ENCODE measurements at regions not wholly inside any gene's neighbourhood (a gene's known extent, or its start where the extent isn't known, plus 50 kb on each side); places are given as distances from the start of the nearest gene placed in this dataset.
"Not testable (repeated sequence)": the region's sequence is repeated elsewhere in the genome, so short reads cannot be mapped to it uniquely, and the experiment has no call there.

DNA sequence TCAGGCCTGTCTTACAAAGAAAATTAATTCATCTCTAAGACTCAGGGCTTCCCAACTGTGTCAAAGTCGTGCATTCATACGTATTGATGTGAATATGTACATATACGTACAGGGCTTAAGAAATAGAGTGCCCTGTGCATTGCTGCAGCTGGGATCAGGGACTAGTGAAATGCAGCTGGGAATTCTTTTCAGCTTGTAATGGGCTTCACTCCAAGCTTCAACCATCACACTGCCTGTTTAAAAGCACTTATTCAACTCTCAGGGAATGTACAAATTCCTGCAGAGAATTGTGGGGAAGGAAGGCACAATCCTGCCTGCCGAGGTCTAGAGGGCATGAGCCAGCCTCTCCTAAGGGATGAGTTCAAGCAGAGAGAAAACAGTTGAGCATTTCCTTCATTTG is 59.6 kb upstream of the MAN2A1 start:
- no peak for TF ChIP-seq CTCF (IDR thresholded peaks at IDR 0.05)
- no peaks in the 10 kb centered on the region for H3K27me3 Mint-ChIP-seq (ENCODE audit: low read depth, poor library complexity)
- H3K9me3 Mint-ChIP-seq = peaks cover 28% of the 10 kb centered on the region
- no peak overlapping the region for H3K4me3 Mint-ChIP-seq
- peak overlapping the region; percentile 14 for H3K27ac Mint-ChIP-seq
- H3K4me1 Mint-ChIP-seq = peaks cover 23% of the 10 kb centered on the region
- H3K36me3 Mint-ChIP-seq (ENCODE audit: low read depth) = no peaks in the 10 kb centered on the region
- DNase-seq = no peak

- H3K4me3 Mint-ChIP-seq = no peak overlapping the region
- no peaks in the 10 kb centered on the region for H3K27me3 Mint-ChIP-seq (ENCODE audit: low read depth, poor library complexity)
- no peak overlapping the region for H3K27ac Mint-ChIP-seq
- H3K4me1 Mint-ChIP-seq = peaks cover 23% of the 10 kb centered on the region
- no peaks in the 10 kb centered on the region for H3K36me3 Mint-ChIP-seq (ENCODE audit: low read depth)
- TF ChIP-seq CTCF (IDR thresholded peaks at IDR 0.05) = no peak
- peaks cover 30% of the 10 kb centered on the region for H3K9me3 Mint-ChIP-seq
- DNase-seq = no peak
These were observed 61.1 kb upstream of the MAN2A1 start for GRCh38 chr5:109628591-109628990.

DNA sequence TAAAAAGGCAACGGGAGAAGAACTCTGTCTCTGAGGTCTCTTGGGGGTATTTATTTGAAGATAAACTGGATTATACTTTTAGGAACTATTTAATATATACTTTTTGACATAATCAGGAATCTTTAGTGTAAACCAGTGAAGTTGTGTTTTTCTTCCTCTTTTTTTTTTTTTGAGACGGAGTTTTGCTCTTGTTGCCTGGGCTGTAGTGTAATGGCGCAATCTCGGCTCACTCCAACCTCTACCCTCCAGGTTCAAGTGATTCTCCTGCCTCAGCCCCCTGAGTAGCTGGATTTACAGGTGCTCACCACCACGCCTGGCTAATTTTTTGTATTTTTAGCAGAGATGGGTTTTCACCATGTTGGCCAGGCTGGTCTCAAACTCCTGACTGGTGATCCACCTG is 68.5 kb upstream of the MAN2A1 start:
- H3K27ac Mint-ChIP-seq; DNase-seq; H3K27me3 Mint-ChIP-seq (ENCODE audit: low read depth, poor library complexity); H3K4me3 Mint-ChIP-seq; H3K36me3 Mint-ChIP-seq (ENCODE audit: low read depth): not testable (repeated sequence)
- peaks cover 20% of the 10 kb centered on the region for H3K4me1 Mint-ChIP-seq
- H3K9me3 Mint-ChIP-seq = peaks cover 14% of the 10 kb centered on the region

DNA sequence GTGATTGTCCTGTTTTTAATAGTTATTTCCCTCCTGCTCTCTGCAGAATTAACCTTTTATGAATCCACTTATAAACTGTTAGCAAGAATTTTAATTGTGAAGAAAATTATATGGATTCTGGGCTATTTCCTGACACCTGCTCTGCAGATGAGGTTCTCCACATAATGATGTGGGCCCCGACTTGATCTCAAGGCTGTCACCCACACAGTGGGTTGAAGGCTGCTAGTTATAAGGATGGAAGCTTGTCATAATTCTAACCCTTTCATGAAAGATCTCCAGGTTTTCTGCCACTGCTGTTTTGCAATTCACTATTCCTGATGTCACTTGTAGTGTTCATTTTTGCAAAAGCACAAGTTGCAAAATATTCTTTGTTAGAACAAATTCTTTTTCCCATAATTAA is 69.1 kb upstream of the MAN2A1 start:
- Mint-ChIP-seq H3K4me1 (peaks cover 20% of the 10 kb centered on the region), H3K9me3 (peaks cover 8% of the 10 kb centered on the region), H3K27ac (no peak overlapping the region), H3K36me3 (ENCODE audit: low read depth) (no peaks in the 10 kb centered on the region), H3K4me3 (no peak overlapping the region), H3K27me3 (ENCODE audit: low read depth, poor library complexity) (peaks cover under 1% of the 10 kb centered on the region)
- DNase-seq = no peak
- no peak for TF ChIP-seq CTCF (IDR thresholded peaks at IDR 0.05)

DNA sequence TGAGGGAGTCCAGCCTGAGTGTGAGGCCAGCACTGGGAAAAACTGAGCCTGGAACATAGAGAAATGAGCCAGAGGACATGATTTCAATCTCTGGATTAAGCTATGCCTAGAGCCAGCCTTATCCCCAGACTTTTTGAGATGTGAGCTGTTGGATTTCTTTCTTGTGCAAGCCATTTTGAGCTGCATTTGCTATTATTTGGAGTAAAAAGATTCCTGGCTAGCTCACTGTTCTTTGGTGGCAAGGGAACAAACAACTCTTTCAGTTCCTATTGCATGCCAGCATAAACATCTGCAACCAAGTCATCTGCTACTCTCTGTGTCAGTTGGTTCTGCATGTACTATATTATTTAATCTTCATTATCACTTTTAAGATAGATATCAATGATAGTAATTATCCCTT is 70.1 kb upstream of the MAN2A1 start:
- Mint-ChIP-seq H3K27me3 (ENCODE audit: low read depth, poor library complexity) (peaks cover 5% of the 10 kb centered on the region), H3K9me3 (peaks cover 2% of the 10 kb centered on the region), H3K4me3 (no peak overlapping the region), H3K27ac (no peak overlapping the region), H3K36me3 (ENCODE audit: low read depth) (no peaks in the 10 kb centered on the region), H3K4me1 (peaks cover 20% of the 10 kb centered on the region)
- DNase-seq = no peak
- TF ChIP-seq CTCF (IDR thresholded peaks at IDR 0.05) = no peak

- Mint-ChIP-seq H3K27me3 (ENCODE audit: low read depth, poor library complexity) (peaks cover 5% of the 10 kb centered on the region), H3K9me3 (no peaks in the 10 kb centered on the region), H3K4me1 (peaks cover 20% of the 10 kb centered on the region), H3K36me3 (ENCODE audit: low read depth) (no peaks in the 10 kb centered on the region), H3K4me3 (no peak overlapping the region), H3K27ac (no peak overlapping the region)
- DNase-seq = no peak
- no peak for TF ChIP-seq CTCF (IDR thresholded peaks at IDR 0.05)
These were observed 70.7 kb upstream of the MAN2A1 start for GRCh38 chr5:109619021-109619460.
